NCI-H2196 (cell line): ENCODE measurements at regions not wholly inside any gene's neighbourhood (a gene's known extent, or its start where the extent isn't known, plus 50 kb on each side); places are given as distances from the start of the nearest gene placed in this dataset.

Source experiments
- DNase-seq: peaks from one replicate; lab custom pipeline; 2025; ENCODE audit not compliant: unreplicated experiment; lab: John Stamatoyannopoulos, UW

- no peak for DNase-seq
Measured at GRCh38 chr5:96074870-96075269, 113.2 kb upstream of the ELL2 start.

GRCh38 chr5:96074460-96074859 lies 112.8 kb upstream of the ELL2 start:
- no peak for DNase-seq

GRCh38 chr5:96072791-96073165 lies 111.1 kb upstream of the ELL2 start:
- DNase-seq = no peak

GRCh38 chr5:96072138-96072790 lies 110.6 kb upstream of the ELL2 start:
- DNase-seq = no peak

- DNase-seq = no peak
Measured at GRCh38 chr5:96070622-96071225, 109.1 kb upstream of the ELL2 start.

- DNase-seq = no peak
Measured at GRCh38 chr5:96067894-96068614, 106.4 kb upstream of the ELL2 start.

GRCh38 chr5:96067251-96067650 lies 105.6 kb upstream of the ELL2 start:
- DNase-seq = no peak

- no peak for DNase-seq
Measured at GRCh38 chr5:96066386-96066719, 104.7 kb upstream of the ELL2 start.

- no peak for DNase-seq
Measured at GRCh38 chr5:96065685-96066385, 104.2 kb upstream of the ELL2 start.

GRCh38 chr5:96064877-96065276 lies 103.2 kb upstream of the ELL2 start:
- no peak for DNase-seq

- no peak for DNase-seq
Measured at GRCh38 chr5:96062836-96063235, 101.2 kb upstream of the ELL2 start.

GRCh38 chr5:96058084-96058483 lies 96.4 kb upstream of the ELL2 start:
- DNase-seq = no peak

- DNase-seq = no peak
Measured at GRCh38 chr5:96054311-96055030, 92.8 kb upstream of the ELL2 start.

GRCh38 chr5:96053063-96053735 lies 91.5 kb upstream of the ELL2 start:
- DNase-seq = no peak

- no peak for DNase-seq
Measured at GRCh38 chr5:96052374-96052773, 90.7 kb upstream of the ELL2 start.

- no peak for DNase-seq
Measured at GRCh38 chr5:96051401-96051830, 89.8 kb upstream of the ELL2 start.

- no peak for DNase-seq
Measured at GRCh38 chr5:96050273-96050880, 88.7 kb upstream of the ELL2 start.

- DNase-seq = no peak
Measured at GRCh38 chr5:96049398-96050272, 88.0 kb upstream of the ELL2 start.

- DNase-seq = no peak
Measured at GRCh38 chr5:96048763-96049162, 87.1 kb upstream of the ELL2 start.
